HG03135 (cell line): ENCODE measurements at regions not wholly inside any gene's neighbourhood (a gene's known extent, or its start where the extent isn't known, plus 50 kb on each side); places are given as distances from the start of the nearest gene placed in this dataset.

Source experiments
- ATAC-seq: cut with Tn5 transposase; IDR thresholded peaks from one replicate; pipeline ENCODE4 v1.9.1; 2021; ENCODE audit warnings: mild to moderate bottlenecking, moderate library complexity; ENCODE audit not compliant: unreplicated experiment

- no peak for ATAC-seq
Measured at GRCh38 chr15:85305050-85305449, 75.4 kb upstream of the AKAP13 start.

DNA sequence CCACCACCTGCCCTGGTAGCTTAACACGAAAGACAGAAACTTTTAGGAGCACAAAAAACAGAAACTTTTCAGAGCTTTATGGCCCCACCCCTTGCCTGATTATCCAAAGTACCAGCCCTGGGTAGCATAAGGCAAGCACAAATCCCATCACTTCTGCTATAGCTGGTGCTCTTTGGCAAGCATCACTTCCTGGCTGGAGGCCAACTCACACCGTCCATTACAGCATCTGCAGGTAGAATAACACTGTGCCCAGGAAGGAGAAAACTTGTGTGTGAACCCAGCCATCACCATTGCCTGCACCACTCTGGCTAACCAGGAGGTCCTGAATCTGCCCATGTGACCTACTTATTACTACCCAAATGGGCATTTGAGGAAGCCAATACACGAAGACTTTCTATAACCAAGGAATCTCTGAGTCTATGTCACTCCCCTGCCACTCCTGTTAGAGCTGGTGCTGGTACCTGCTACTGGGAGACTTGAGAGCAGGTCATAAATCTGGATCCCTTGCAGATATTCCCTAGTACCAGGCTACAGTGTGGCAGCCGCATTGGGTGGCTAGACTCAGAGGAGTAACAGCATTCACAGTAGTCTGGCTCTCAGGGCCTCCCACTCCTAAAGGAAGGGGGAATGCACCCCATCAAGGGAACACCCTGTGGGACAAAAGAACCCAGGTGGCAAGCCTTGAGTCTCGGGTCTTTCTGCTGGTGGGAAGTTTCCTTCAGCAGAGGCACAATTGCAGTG, 73.3 kb upstream of the AKAP13 start:
- no peak for ATAC-seq

DNA sequence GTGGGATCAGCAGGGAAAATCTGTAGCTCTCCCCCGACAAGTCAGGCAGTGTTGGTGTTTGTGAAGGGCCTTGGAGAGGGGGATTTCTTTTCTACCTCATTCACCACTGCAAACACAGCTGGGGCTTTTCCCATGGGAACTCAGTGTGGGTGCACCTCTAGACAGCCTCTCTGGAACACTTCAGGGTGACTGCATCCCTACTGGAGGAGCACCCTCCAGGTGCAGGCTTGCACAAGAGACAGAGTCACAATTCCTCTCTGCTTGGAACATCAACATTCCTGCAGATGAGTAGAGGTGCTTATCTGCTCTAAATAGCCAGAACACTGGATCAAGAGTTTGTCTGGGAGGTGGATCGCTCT, 72.7 kb upstream of the AKAP13 start:
- ATAC-seq = no peak

DNA sequence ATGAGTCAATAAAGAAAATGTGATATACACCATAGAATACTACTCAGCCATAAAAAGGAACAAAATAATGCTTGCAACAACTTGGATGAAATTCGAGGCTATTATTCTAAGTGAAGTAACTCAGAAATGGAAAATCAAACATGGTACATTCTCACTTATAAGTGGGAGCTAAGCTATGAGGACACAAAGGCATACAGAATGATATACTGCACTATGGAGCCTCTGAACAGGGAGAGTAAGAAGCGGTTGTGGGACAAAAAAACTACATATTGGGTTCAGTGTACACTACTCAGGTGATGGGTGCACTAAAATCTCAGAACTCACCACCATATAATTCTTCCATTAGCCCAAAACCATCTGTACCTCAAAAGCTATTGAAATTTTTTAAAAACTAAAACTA, 68.8 kb upstream of the AKAP13 start:
- ATAC-seq = no peak

DNA sequence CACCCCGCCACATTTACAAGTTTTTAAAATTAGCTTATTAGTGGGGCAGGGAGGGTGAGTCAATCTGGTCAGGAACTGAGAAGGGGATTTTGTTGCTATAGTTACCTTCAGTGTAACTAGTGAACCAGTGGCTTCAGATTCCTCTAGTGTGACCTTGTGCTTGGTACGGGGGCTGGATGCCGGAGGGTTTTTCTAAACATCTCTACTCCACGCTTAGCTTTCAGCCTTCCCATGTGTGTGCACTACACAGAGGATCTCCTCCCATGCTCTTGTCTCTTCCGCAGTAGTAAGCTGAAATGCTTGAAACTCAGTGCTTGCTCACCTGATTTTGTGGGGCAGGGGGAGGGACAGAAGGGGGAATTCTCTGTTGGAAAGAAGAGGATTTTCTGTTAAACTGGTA, 67.9 kb upstream of the AKAP13 start:
- peak; percentile 93 for ATAC-seq

DNA sequence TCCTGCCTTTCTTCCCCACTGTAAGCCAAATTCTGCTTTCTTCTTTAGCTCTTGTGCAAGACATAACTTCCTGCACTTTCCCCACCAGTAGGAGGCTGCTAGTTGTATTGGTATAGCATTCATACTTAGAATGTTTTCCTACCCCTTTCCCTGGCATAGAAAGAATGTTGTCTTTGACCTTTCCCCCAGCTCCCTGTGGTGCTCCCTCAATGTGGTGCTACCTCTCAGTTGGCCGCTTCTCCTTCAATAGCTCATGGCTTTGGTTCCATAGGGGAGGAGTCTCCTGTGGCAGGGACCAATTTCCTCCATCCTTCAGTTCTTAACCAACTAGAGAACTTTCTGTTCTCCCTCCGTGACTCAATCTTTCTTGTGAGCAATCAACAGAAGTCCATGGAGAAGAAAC, 67.5 kb upstream of the AKAP13 start:
- ATAC-seq = peak; percentile 8

GRCh38 chr15:85313339-85313738, 67.1 kb upstream of the AKAP13 start:
- no peak for ATAC-seq

DNA sequence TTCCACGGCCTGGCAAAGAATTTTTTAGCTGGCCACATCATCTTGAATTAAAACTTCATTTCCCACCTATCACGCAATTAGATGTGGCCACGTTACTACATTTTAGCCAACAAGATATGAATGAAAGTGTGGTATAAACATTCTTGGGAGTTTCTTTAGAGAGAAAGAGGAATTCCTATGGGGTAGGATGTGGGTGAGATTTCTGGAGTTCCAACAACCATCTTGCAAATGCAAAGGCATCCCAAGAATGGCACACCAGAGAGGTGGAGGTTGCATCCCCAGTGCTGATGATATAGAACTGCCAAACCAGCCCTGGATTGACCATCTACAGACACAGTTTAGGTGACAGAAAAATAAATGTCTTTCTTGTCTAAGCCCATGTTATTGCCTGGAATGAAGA, 66.3 kb upstream of the AKAP13 start:
- ATAC-seq = no peak

GRCh38 chr15:85314633-85315032, 65.8 kb upstream of the AKAP13 start:
- no peak for ATAC-seq

GRCh38 chr15:85316244-85316934, 64.0 kb upstream of the AKAP13 start:
- no peak for ATAC-seq

- peak; percentile 84 for ATAC-seq
Measured at GRCh38 chr15:85318048-85318731, 62.2 kb upstream of the AKAP13 start.

DNA sequence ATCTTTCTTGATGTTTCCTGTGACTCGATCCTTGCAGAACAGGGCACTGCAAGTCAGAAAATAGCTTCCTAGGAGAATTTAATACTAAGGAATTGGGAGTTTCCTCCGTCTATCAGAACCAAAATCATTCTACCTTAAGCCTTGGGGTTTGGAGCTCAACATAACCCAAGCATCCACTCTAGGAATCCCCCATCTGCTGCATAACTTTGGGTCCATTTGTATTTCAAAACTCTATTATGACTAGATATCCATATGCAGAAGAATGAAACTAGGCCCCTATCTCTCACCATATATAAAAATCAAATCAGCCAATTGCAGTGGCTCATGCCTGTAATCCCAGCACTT, 61.7 kb upstream of the AKAP13 start:
- ATAC-seq = peak; percentile 17

DNA sequence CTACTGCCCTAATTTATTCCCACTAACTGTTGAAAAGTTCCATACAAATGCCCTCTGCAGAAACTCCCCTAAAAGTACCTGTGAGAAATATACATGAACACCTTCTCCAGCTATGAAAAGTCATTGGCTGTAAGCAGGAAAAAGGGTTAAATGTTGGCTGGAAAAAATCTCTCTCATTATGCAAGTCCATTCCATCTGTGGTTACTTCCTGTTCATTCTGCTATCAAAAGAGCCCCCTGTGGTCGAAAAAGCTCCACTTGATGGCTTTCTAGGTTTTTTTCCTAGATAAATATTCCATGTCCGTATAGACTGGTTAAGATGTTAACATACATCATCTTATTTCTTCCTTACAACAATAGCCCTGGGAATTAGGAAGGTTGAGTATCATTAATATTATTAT, 56.2 kb upstream of the AKAP13 start:
- no peak for ATAC-seq

GRCh38 chr15:85325834-85326233, 54.6 kb upstream of the AKAP13 start:
- no peak for ATAC-seq

GRCh38 chr15:85326291-85326690, 54.1 kb upstream of the AKAP13 start:
- ATAC-seq = no peak

DNA sequence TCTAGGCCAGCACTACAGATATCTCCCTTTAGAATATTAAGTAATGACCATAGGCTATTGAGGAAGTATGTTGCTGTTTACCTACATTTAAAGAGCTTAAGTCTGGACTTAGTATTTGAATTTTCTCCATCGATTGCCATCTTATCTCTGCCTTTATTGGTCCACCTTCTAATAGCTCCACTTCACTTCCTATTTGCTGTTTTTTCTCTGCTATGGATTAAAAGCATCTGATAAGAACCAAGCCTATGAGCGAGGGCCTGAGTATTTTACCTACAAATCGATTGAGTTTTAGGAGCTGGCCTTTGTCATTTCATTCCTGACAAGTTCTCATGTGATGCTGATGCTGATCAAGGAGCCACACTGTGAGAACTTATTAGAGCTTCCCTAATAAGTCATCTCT, 52.6 kb upstream of the AKAP13 start:
- no peak for ATAC-seq

DNA sequence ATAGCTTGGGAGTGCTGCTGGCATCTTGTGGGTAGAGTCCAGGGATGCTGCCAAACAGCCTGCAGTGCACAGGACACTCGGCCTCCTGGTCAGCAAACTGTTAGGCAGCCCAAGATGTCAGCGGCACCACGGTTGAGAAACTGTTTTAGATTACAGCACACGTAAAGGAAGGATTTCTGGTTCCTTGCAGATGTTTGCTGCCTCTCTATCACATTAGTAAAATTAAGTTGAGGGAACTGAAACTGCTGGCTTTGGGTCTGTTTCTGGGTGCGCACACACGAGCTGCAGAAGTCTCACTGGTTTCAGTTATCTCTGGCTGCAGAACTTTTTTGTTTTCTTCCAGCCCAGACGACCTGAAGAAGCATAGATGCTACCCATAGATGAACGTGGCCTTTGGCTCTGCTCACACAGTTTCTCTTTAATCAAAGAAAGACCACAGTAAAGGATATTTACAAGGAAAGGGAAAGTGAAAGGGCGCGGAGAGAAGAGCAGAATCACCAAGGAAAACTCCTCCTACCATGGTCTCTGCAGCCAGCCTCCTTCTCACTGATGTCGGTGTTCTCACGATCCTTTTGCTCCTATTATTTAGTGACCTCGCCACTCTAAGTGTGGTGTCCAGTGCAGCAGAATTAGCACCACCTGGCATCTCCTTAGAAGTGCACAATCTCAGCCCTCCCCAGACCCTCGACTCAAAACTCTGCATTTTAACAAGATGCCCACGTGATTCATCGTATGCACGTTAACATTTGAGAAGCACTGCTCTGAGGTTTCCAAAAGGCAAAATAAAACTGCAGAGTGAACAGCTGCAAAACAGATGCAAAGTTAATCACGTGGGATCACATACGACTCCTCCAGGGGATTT, 50.6 kb upstream of the AKAP13 start:
- ATAC-seq = peak; percentile 59
